GM12875 (cell line): ENCODE measurements at regions not wholly inside any gene's neighbourhood (a gene's known extent, or its start where the extent isn't known, plus 50 kb on each side); places are given as distances from the start of the nearest gene placed in this dataset.

Experiments
- H3K4me3 ChIP-seq: one replicate; pipeline ENCODE4 v1.5.1; 2011; ENCODE audit warnings: low read depth, low read length, control low read depth
- CTCF ChIP-seq: IDR thresholded peaks from 2 replicates; pipeline ENCODE4 v1.5.1; 2011; ENCODE audit warnings: low read depth, mild to moderate bottlenecking, control low read depth, inconsistent platforms, low read length, moderate library complexity, borderline replicate concordance; ENCODE audit not compliant: insufficient read depth

DNA sequence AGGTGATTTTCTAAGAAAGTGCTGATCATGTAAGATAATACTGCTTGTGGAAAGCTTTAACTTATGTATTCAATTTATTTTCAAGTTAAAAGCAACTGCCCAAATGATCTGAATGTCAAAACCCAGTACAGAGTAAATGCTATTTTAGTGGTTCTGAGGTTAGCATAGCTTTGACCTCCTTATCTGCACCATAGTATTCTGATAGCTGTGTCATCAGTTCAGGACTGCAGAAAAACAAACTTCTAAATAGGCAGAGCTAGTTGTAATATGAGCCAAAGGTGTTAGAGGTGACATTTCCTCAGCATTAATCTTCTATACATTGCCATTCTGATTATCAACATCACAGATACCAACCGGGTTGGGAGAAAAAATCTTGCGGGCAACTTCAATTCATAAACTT, 758.7 kb downstream of the SLITRK5 start:
- TF ChIP-seq CTCF, result no peak
- H3K4me3 ChIP-seq, result no peak overlapping the region

DNA sequence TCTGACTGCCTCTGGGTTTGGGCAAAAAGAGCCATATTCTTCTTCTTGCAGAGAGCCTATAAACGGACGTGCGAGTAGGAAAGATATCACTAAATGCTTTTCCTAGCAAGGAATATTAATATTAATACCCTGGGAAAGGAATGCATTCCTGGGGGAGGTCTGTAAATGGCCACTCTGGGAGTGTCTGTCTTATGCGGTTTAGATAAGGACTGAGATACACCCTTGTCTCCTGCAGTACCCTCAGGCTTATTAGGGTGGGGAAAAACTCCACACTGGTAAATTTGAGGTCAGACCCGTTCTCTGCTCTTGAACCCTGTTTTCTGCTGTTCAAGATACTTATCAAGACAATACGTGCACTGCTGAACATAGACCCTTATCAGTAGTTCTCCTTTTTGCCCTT, 763.8 kb downstream of the SLITRK5 start:
- no peak for TF ChIP-seq CTCF
- no peak overlapping the region for H3K4me3 ChIP-seq

- no peak for TF ChIP-seq CTCF
- H3K4me3 ChIP-seq, result no peak overlapping the region
Observed at GRCh38 chr13:88436974-88437373, 765.8 kb downstream of the SLITRK5 start.

GRCh38 chr13:88450515-88450914, 779.3 kb downstream of the SLITRK5 start:
- no peak overlapping the region for H3K4me3 ChIP-seq
- TF ChIP-seq CTCF, result no peak

DNA sequence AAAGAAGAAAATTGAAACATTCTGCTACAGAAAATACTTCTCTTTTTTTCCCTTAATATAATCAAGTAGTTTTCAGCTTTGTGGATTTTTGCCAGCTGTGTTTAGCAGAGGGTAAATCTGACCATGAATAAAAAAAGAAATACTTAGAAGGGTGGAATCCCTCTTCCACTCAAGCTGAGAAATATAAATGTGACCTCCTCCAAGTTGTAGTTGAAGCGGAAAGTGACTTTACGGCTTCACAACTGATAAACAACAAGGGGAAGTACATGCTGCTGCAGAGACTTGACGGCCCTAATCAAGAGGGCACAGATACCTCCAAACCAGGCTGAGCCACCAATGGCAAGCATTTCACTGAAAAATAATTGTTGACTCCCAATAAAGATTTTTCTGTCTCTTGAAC, 785.0 kb downstream of the SLITRK5 start:
- no peak for TF ChIP-seq CTCF
- no peak overlapping the region for H3K4me3 ChIP-seq

- H3K4me3 ChIP-seq, result no peak overlapping the region
- TF ChIP-seq CTCF, result no peak
Observed at GRCh38 chr13:88459331-88459730, 788.2 kb downstream of the SLITRK5 start.

DNA sequence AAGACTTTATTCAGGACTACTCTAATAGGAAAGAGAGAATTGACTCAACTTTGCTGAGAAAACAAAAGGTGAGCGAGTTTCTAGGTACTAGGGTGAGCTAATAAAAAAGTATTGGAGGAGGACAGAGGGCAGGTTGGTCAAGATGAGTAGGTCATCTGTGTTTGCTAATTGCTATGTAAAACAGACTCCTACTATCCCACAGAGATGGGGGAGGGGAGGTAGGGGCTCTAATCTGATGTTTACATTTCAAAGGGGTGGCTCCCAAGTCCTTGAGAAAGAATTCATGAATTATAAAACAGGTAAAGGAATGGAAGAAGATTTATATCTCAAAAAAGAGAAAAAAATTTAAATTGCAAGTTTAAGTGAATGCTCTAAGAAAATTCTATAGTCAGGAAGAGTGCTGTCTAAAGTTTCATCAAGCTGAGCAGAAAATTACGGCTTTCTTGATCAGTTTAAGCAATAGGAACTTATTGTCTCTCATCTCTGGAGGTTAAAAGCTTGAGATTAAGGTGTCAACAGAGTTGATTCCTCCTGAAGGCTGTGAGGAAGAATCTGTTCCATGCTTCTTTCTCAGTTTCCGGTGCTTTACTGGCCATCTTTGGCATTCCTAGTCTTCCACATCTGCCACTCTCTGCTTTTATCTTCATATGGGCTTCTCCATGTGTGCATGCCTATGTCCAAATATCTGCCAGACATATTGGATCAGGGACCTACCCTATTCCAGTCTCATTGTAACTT, 790.3 kb downstream of the SLITRK5 start:
- H3K4me3 ChIP-seq, result no peak overlapping the region
- TF ChIP-seq CTCF, result no peak
